HepG2 (cell line): ENCODE measurements at regions not wholly inside any gene's neighbourhood (a gene's known extent, or its start where the extent isn't known, plus 50 kb on each side); places are given as distances from the start of the nearest gene placed in this dataset.

Experiments
- ATAC-seq: fragments of 200-7000 bp; cut with Tn5 transposase; 3 replicates; pipeline ENCODE4 v1.9.1; 2020; ENCODE audit warnings: mild to moderate bottlenecking, moderate library complexity
- BruUV-seq: library from RNA; stranded (reverse); fragments of 400-500 nt; replicated peaks from 2 replicates; lab custom pipeline; 2021; lab: Mats Ljungman, UMichigan
- CTCF ChIA-PET: fragments of 300-600 bp; formaldehyde crosslinking; extraction: SDS; loops from one replicate; lab custom pipeline; 2021; ENCODE audit warnings: low total read pairs, inconsistent platforms, low intra/inter-chr PET ratio; lab: Yijun Ruan, JAX
- POLR2A ChIA-PET: fragments of 350-600 bp; sonication (Branson Sonifier 250); formaldehyde crosslinking; loops from one replicate; lab custom pipeline; 2020; ENCODE audit warnings: antibody characterized with exemption, inconsistent platforms; lab: Yijun Ruan, JAX
- DNase-seq: peaks from one replicate; pipeline ENCODE4 v3.0.0-alpha.2; 2015; ENCODE audit warnings: low spot score
- FAIRE-seq: peaks from 3 replicates; lab custom pipeline; 2011; peaks lifted over from hg19 to GRCh38; lab: Jason Lieb, UNC
- H2AFZ ChIP-seq: one replicate; pipeline ENCODE4 v1.6.1; 2011; ENCODE audit warnings: low read length, inconsistent platforms
- H3K27ac ChIP-seq: fragments of 300-600 bp; 3 replicates; pipeline ENCODE4 v1.8.0; 2011; ENCODE audit warnings: mixed run types, mild to moderate bottlenecking, mixed read lengths, low read length, inconsistent platforms; ENCODE audit not compliant: insufficient read depth; ENCODE audit errors: extremely low read length
- H3K27me3 ChIP-seq, 2 experiments: fragments of 200-600 bp in 1 of 2; 2 replicates in 1 of 2; 3 replicates in 1 of 2; pipeline versions ENCODE4 v1.6.0 to v1.8.0; 2011; ENCODE audit warnings: low read length in 2 of 2, mild to moderate bottlenecking in 2 of 2, moderate library complexity in 2 of 2, inconsistent platforms in 1 of 2; ENCODE audit not compliant: insufficient read depth in 2 of 2, control insufficient read depth in 1 of 2
- H3K36me3 ChIP-seq, 2 experiments: fragments of 200-600 bp in 1 of 2; replicated peaks in 1 of 2; 2 replicates in 1 of 2; 3 replicates in 1 of 2; pipeline versions ENCODE4 v1.5.1 to v1.8.0; 2011; ENCODE audit warnings: low read length in 2 of 2, inconsistent platforms in 1 of 2; ENCODE audit not compliant: insufficient read depth in 2 of 2, control insufficient read depth in 1 of 2
- H3K4me1 ChIP-seq: 2 replicates; pipeline ENCODE4 v1.5.1; 2012; ENCODE audit warnings: low read length, inconsistent platforms; ENCODE audit not compliant: insufficient read depth
- H3K4me2 ChIP-seq: 2 replicates; pipeline ENCODE4 v1.6.0; 2011; ENCODE audit warnings: low read depth, low read length, inconsistent platforms
- H3K4me3 ChIP-seq, 3 experiments: fragments of 200-600 bp in 1 of 3; sonication (generic), shearing (Covaris generic) in 1 of 3; replicated peaks in 1 of 3; 2 replicates each; pipeline ENCODE4 v1.5.1; 2011 to 2016; ENCODE audit warnings: low read length in 3 of 3, inconsistent platforms in 2 of 3, low read depth in 2 of 3, mild to moderate bottlenecking in 2 of 3, control low read depth in 1 of 3, mixed read lengths in 1 of 3; ENCODE audit not compliant: insufficient read depth in 1 of 3
- H3K79me2 ChIP-seq: one replicate; pipeline ENCODE4 v1.6.1; 2011; ENCODE audit warnings: low read length, inconsistent platforms; ENCODE audit not compliant: insufficient read depth
- H3K9ac ChIP-seq: 2 replicates; pipeline ENCODE4 v1.6.0; 2011; ENCODE audit warnings: mild to moderate bottlenecking, low read depth, low read length, inconsistent platforms; ENCODE audit not compliant: insufficient read depth
- H3K9me3 ChIP-seq: 2 replicates; pipeline ENCODE4 v1.5.1; 2012; ENCODE audit warnings: mild to moderate bottlenecking, low read length
- H4K20me1 ChIP-seq: 2 replicates; pipeline ENCODE4 v1.6.0; 2011; ENCODE audit warnings: inconsistent platforms, mild to moderate bottlenecking, low read length, moderate library complexity; ENCODE audit not compliant: insufficient read depth
- CHD4 ChIP-seq: fragments of 200-600 bp; sonication (generic); IDR thresholded peaks from 2 replicates; pipeline ENCODE4 v1.7.0; 2017; ENCODE audit warnings: mild to moderate bottlenecking, low read length, borderline replicate concordance
- GATAD2A ChIP-seq: IDR thresholded peaks from 2 replicates; pipeline ENCODE4 v1.6.1; 2016
- MAFK ChIP-seq, 2 experiments: IDR thresholded peaks in 1 of 2; conservative IDR thresholded peaks in 1 of 2; 2 replicates each; pipeline ENCODE4 v1.6.1; 2011; ENCODE audit warnings: improper control_type of control experiment in 2 of 2, low read length in 2 of 2
- ZBTB1 ChIP-seq: sonication (generic); formaldehyde crosslinking; IDR thresholded peaks from 2 replicates; pipeline ENCODE4 v1.4.0; 2020; ENCODE audit warnings: missing genetic modification reagents, borderline replicate concordance
- ZFAT ChIP-seq: sonication (generic); formaldehyde crosslinking; conservative IDR thresholded peaks from 2 replicates; pipeline ENCODE4 v1.8.1; 2023; ENCODE audit warnings: missing genetic modification reagents, inconsistent platforms
- WGBS: methylation state at CpG from one replicate; pipeline ENCODE4 v1.1.6; 2017; ENCODE audit warnings: low lambda C conversion rate; 5-methylcytosine and 5-hydroxymethylcytosine counted together
- in situ Hi-C: cut with HindIII; loops from 2 replicates; pipeline ENCODE4 v1.10.0; 2017; ENCODE audit warnings: low pct_unique_long_range_greater_than_20kb; ENCODE audit not compliant: extremely low pct_ligation_motif_present
- intact Hi-C: fragments of 100-400 bp; cut with micrococcal nuclease; formaldehyde crosslinking; loops from one replicate; pipeline ENCODE4 v1.10.0; 2022; ENCODE audit not compliant: unreplicated experiment
- TF ChIP-seq, protein P1 (sequence below), 2 experiments: sonication (generic) in 1 of 2; formaldehyde crosslinking in 1 of 2; IDR thresholded peaks; 2 replicates each; pipeline versions ENCODE4 v1.5.1 to v1.6.1; 2011 to 2020; ENCODE audit warnings: borderline replicate concordance in 1 of 2, low read depth in 1 of 2, low read length in 1 of 2, mild to moderate bottlenecking in 1 of 2, missing genetic modification reagents in 1 of 2, moderate library complexity in 1 of 2

DNA sequence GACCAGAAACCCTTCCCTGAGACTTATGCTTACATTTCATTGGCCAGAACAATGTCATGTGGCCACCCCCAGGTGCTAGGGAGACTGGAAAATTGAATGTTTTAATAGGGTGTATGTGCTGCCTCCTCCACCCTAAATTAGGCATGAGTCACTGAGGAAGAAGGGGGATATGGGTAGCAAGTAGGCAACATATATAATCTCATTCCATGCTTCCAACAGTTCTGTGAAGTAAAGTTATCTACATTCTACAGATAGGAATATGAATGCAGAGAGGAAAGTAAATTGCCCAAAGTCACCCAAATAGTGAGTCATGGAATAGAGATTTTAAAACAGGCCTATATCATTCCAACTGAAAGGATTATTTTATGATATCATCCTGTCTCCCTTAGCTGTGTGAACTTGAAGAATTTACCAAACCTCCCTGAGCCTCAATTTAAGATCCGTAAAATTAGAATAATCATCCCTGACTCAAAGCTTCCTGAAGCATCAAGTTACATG is 168.6 kb upstream of the FGGY start:
- Histone ChIP-seq H3K4me2 (no peak overlapping the region), H3K27ac (no peak overlapping the region), H2AFZ (no peak overlapping the region), H3K27me3 (peaks cover 0 to 3% of the 10 kb centered on the region in 2 experiments; a peak in 2 of 5 replicates), H3K79me2 (no peaks in the 10 kb centered on the region), H4K20me1 (no peaks in the 10 kb centered on the region), H3K4me1 (peaks cover 8% of the 10 kb centered on the region), H3K9me3 (no peaks in the 10 kb centered on the region), H3K4me3 (no peak overlapping the region), H3K9ac (no peak overlapping the region), H3K36me3 (no peaks in the 10 kb centered on the region)
- no peak for FAIRE-seq
- ATAC-seq: no peak
- DNase-seq: no peak
- ChIA-PET POLR2A (no interaction called here), CTCF (no interaction called here)
- BruUV-seq: no TSS peak
- intact Hi-C loops (no loop called here), in situ Hi-C loops (no loop called here)
- WGBS: 80% methylated on average over 1 of the region's 1 CpG
- TF ChIP-seq MAFK (conservative IDR thresholded peaks at IDR 0.05 in 1 of 2, IDR thresholded peaks at IDR 0.05 in 1 of 2; ENCODE audit: low read length in 2 of 2): no peak
- TF ChIP-seq ZBTB1 (CRISPR knock-in tag): no peak
- no peak for TF ChIP-seq ZFAT (CRISPR knock-in tag)
- TF ChIP-seq GATAD2A (CRISPR knock-in tag): no peak
- TF ChIP-seq, protein P1, sequence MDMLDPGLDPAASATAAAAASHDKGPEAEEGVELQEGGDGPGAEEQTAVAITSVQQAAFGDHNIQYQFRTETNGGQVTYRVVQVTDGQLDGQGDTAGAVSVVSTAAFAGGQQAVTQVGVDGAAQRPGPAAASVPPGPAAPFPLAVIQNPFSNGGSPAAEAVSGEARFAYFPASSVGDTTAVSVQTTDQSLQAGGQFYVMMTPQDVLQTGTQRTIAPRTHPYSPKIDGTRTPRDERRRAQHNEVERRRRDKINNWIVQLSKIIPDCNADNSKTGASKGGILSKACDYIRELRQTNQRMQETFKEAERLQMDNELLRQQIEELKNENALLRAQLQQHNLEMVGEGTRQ (IDR thresholded peaks at IDR 0.05; ENCODE audit: low read depth, low read length): no peak
- TF ChIP-seq, protein P1 (CRISPR knock-in tag; IDR thresholded peaks at IDR 0.05; ENCODE audit: borderline replicate concordance): no peak
- TF ChIP-seq CHD4: no peak
